ENCODE measurements at regions not wholly inside any gene's neighbourhood (a gene's known extent, or its start where the extent isn't known, plus 50 kb on each side); places are given as distances from the start of the nearest gene placed in this dataset.
"Not testable (repeated sequence)": the region's sequence is repeated elsewhere in the genome, so short reads cannot be mapped to it uniquely, and the experiment has no call there.

DNA sequence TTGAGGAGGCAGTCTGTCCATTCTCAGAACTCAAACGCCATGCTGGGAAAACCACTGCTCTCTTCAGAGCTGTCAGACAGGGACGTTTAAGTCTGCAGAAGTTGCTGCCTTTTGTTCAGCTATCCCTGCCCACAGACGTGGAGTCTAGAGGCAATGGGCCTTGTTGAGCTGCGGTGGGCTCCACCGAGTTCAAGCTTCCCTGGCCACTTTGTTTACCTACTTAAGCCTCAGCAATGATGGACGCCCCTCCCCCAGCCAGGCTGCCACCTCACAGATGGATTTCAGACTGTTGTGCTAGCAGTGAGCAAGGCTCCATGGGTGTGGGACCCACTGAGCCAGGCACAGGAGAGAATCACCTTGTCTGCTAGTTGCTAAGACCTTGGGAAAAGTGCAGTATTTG is 375.1 kb downstream of the ZNF33B start:
- not testable (repeated sequence) for TF ChIP-seq POLR2A (IDR thresholded peaks at IDR 0.05)
- TF ChIP-seq, protein P1, sequence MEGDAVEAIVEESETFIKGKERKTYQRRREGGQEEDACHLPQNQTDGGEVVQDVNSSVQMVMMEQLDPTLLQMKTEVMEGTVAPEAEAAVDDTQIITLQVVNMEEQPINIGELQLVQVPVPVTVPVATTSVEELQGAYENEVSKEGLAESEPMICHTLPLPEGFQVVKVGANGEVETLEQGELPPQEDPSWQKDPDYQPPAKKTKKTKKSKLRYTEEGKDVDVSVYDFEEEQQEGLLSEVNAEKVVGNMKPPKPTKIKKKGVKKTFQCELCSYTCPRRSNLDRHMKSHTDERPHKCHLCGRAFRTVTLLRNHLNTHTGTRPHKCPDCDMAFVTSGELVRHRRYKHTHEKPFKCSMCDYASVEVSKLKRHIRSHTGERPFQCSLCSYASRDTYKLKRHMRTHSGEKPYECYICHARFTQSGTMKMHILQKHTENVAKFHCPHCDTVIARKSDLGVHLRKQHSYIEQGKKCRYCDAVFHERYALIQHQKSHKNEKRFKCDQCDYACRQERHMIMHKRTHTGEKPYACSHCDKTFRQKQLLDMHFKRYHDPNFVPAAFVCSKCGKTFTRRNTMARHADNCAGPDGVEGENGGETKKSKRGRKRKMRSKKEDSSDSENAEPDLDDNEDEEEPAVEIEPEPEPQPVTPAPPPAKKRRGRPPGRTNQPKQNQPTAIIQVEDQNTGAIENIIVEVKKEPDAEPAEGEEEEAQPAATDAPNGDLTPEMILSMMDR (IDR thresholded peaks at IDR 0.05), result not testable (repeated sequence)
